ENCODE measurements at regions not wholly inside any gene's neighbourhood (a gene's known extent, or its start where the extent isn't known, plus 50 kb on each side); places are given as distances from the start of the nearest gene placed in this dataset.

- no peak overlapping the region for H3K4me3 ChIP-seq (ENCODE audit: low read depth, low read length)
- no peak for DNase-seq (ENCODE audit: low read depth)
- TF ChIP-seq, protein P1, sequence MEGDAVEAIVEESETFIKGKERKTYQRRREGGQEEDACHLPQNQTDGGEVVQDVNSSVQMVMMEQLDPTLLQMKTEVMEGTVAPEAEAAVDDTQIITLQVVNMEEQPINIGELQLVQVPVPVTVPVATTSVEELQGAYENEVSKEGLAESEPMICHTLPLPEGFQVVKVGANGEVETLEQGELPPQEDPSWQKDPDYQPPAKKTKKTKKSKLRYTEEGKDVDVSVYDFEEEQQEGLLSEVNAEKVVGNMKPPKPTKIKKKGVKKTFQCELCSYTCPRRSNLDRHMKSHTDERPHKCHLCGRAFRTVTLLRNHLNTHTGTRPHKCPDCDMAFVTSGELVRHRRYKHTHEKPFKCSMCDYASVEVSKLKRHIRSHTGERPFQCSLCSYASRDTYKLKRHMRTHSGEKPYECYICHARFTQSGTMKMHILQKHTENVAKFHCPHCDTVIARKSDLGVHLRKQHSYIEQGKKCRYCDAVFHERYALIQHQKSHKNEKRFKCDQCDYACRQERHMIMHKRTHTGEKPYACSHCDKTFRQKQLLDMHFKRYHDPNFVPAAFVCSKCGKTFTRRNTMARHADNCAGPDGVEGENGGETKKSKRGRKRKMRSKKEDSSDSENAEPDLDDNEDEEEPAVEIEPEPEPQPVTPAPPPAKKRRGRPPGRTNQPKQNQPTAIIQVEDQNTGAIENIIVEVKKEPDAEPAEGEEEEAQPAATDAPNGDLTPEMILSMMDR (IDR thresholded peaks at IDR 0.05; ENCODE audit: control insufficient read depth, extremely low read depth, insufficient read depth): no peak
Observed at GRCh38 chr5:108606185-108606584, 141.5 kb upstream of the FER start.

DNA sequence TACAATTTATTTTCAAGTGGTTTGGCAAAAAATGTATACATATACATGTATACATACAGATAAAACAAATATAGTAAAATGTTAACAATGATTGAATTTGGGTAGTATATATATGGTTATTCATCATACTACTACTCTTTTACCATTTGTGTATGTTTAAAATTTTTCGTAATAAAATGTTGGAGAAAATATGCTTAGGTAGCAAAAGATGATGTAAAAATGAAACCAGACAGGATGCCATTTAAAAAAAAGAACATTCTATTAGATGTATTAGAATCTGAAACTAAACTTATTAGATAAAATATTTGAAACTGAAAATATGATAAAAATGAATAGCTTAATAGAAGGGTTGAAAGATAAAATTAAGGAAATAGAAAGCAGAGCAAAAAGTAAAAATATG is 144.9 kb upstream of the FER start:
- TF ChIP-seq, protein P1 (IDR thresholded peaks at IDR 0.05; ENCODE audit: control insufficient read depth, extremely low read depth, insufficient read depth): no peak
- no peak for DNase-seq (ENCODE audit: low read depth)
- no peak overlapping the region for H3K4me3 ChIP-seq (ENCODE audit: low read depth, low read length)

GRCh38 chr5:108590799-108591198 is 156.9 kb upstream of the FER start:
- TF ChIP-seq, protein P1 (IDR thresholded peaks at IDR 0.05; ENCODE audit: control insufficient read depth, extremely low read depth, insufficient read depth): no peak
- DNase-seq (ENCODE audit: low read depth): no peak
- no peak overlapping the region for H3K4me3 ChIP-seq (ENCODE audit: low read depth, low read length)

- TF ChIP-seq, protein P1 (IDR thresholded peaks at IDR 0.05; ENCODE audit: control insufficient read depth, extremely low read depth, insufficient read depth): no peak
Observed at GRCh38 chr5:108588323-108588722, 159.4 kb upstream of the FER start.

DNA sequence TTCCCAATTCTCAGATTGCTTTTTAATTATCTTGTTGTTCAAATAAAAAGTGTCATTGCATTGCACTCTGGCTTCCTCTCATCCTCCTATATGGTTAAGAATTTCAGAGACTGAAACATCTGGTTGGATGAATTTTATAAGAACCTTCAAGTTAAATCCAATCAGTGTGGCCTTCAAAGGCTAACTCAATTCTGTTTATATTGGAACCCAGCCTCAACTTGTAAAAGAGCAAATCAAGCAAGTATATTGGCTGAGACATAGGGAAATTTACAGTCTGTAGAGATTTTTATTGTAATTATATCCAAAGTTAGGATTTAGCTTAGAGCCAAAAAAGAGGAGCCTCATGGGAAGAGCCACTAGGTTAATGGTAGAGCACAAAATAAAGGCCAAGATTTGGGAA is 159.9 kb upstream of the FER start:
- TF ChIP-seq, protein P1 (IDR thresholded peaks at IDR 0.05; ENCODE audit: control insufficient read depth, extremely low read depth, insufficient read depth): no peak
- no peak overlapping the region for H3K4me3 ChIP-seq (ENCODE audit: low read depth, low read length)
- peak; percentile 77 for DNase-seq (ENCODE audit: low read depth)

More at GRCh38 chr5:108588323-108588722, 159.4 kb upstream of the FER start:
- no peak for DNase-seq (ENCODE audit: low read depth)
- no peak overlapping the region for H3K4me3 ChIP-seq (ENCODE audit: low read depth, low read length)

- H3K4me3 ChIP-seq (ENCODE audit: low read depth, low read length): no peak overlapping the region
- no peak for DNase-seq (ENCODE audit: low read depth)
- TF ChIP-seq, protein P1 (IDR thresholded peaks at IDR 0.05; ENCODE audit: control insufficient read depth, extremely low read depth, insufficient read depth): no peak
Observed at GRCh38 chr5:108581026-108581425, 166.7 kb upstream of the FER start.

- DNase-seq (ENCODE audit: low read depth): no peak
- TF ChIP-seq, protein P1 (IDR thresholded peaks at IDR 0.05; ENCODE audit: control insufficient read depth, extremely low read depth, insufficient read depth): no peak
- no peak overlapping the region for H3K4me3 ChIP-seq (ENCODE audit: low read depth, low read length)
Observed at GRCh38 chr5:108579236-108579635, 168.5 kb upstream of the FER start.

Measured in LNCaP clone FGC (cell line).